Tibial nerve (tissue), 4 donors: ENCODE measurements at regions not wholly inside any gene's neighbourhood (a gene's known extent, or its start where the extent isn't known, plus 50 kb on each side); places are given as distances from the start of the nearest gene placed in this dataset.

Source experiments
- DNase-seq, 2 donors: peaks; one replicate each; pipeline ENCODE4 v3.0.0-alpha.2; 2019; ENCODE audit warnings: low spot score in 2 of 2
- H3K27ac ChIP-seq, 4 donors: fragments of 200-600 bp; sonication (generic) in 3 of 4; one replicate each; pipeline ENCODE4 v1.5.1; 2017 to 2019; ENCODE audit warnings: mild to moderate bottlenecking in 1 of 4
- H3K27me3 ChIP-seq, 2 donors: fragments of 200-600 bp; sonication (generic) in 1 of 2; one replicate each; pipeline versions ENCODE4 v1.5.1 to v1.6.0; 2017 to 2019
- H3K36me3 ChIP-seq, 3 donors: fragments of 200-600 bp; sonication (generic); one replicate each; pipeline ENCODE4 v1.5.1; 2018 to 2019
- H3K4me1 ChIP-seq, 4 donors: fragments of 200-600 bp; sonication (generic) in 3 of 4; one replicate each; pipeline ENCODE4 v1.5.1; 2017 to 2019
- H3K4me3 ChIP-seq, 4 donors: fragments of 200-600 bp; sonication (generic) in 3 of 4; one replicate each; pipeline ENCODE4 v1.5.1; 2017 to 2019; ENCODE audit warnings: mild to moderate bottlenecking in 1 of 4, moderate library complexity in 1 of 4
- H3K9me3 ChIP-seq, 4 donors: fragments of 200-600 bp; sonication (generic) in 3 of 4; one replicate each; pipeline ENCODE4 v1.5.1; 2017 to 2019
- CTCF ChIP-seq, 5 experiments: fragments of 200-600 bp in 3 of 5; fragments of 450-650 bp in 2 of 5; sonication (generic) in 3 of 5; IDR thresholded peaks; one replicate each; pipeline ENCODE4 v1.5.1; 2016 to 2019; ENCODE audit warnings: antibody characterized with exemption in 5 of 5, mild to moderate bottlenecking in 3 of 5, moderate library complexity in 2 of 5
- EP300 ChIP-seq, 2 donors: sonication (generic); formaldehyde crosslinking; IDR thresholded peaks; one replicate each; pipeline ENCODE4 v1.6.1; 2017; ENCODE audit warnings: antibody characterized with exemption in 2 of 2, mild to moderate bottlenecking in 1 of 2
- POLR2A ChIP-seq, 2 donors: fragments of 450-650 bp; IDR thresholded peaks; one replicate each; pipeline ENCODE4 v1.6.1; 2017; ENCODE audit warnings: antibody characterized with exemption in 2 of 2, mild to moderate bottlenecking in 2 of 2, moderate library complexity in 2 of 2
- WGBS, 2 donors: methylation state at CpG; one replicate each; pipeline ENCODE4 v1.1.5; 2018; 5-methylcytosine and 5-hydroxymethylcytosine counted together

- Histone ChIP-seq H3K9me3 (no peaks in the 10 kb centered on the region), H3K36me3 (no peaks in the 10 kb centered on the region), H3K4me3 (no peak overlapping the region), H3K27me3 (no peaks in the 10 kb centered on the region), H3K27ac (no peak overlapping the region), H3K4me1 (peaks cover 0 to 30% (median 6%) of the 10 kb centered on the region in 4 donors)
- no peak for DNase-seq
- TF ChIP-seq POLR2A (IDR thresholded peaks at IDR 0.05) (no peak), CTCF (IDR thresholded peaks at IDR 0.05) (no peak), EP300 (IDR thresholded peaks at IDR 0.05) (no peak)
- 0% methylated on average over 1 of the region's 1 CpG for WGBS, 2 donors
Measured at GRCh38 chr5:56513141-56513540, 280.0 kb upstream of the ANKRD55 start.

GRCh38 chr5:56512313-56512996 lies 279.3 kb upstream of the ANKRD55 start:
- no peaks in the 10 kb centered on the region for H3K9me3 ChIP-seq
- no peak for DNase-seq
- no peak overlapping the region for H3K27ac ChIP-seq
- TF ChIP-seq POLR2A (IDR thresholded peaks at IDR 0.05) (no peak), EP300 (IDR thresholded peaks at IDR 0.05) (peak in 1 of 2 donors; percentile 24)
- peaks cover 0 to 30% (median 6%) of the 10 kb centered on the region in 4 donors for H3K4me1 ChIP-seq
- no peaks in the 10 kb centered on the region for H3K36me3 ChIP-seq
- WGBS, 2 donors = 55 to 62% methylated on average over 6 of the region's 6 CpGs
- no peak overlapping the region for H3K4me3 ChIP-seq
- no peaks in the 10 kb centered on the region for H3K27me3 ChIP-seq

- Histone ChIP-seq H3K27me3 (no peaks in the 10 kb centered on the region), H3K9me3 (no peaks in the 10 kb centered on the region), H3K27ac (no peak overlapping the region), H3K4me3 (no peak overlapping the region), H3K4me1 (peaks cover 0 to 22% (median 2%) of the 10 kb centered on the region in 4 donors), H3K36me3 (no peaks in the 10 kb centered on the region)
- DNase-seq = no peak
- 93 to 98% methylated on average over 2 of the region's 2 CpGs for WGBS, 2 donors
- TF ChIP-seq CTCF (IDR thresholded peaks at IDR 0.05) = no peak
- no peak for TF ChIP-seq POLR2A (IDR thresholded peaks at IDR 0.05)
- TF ChIP-seq EP300 (IDR thresholded peaks at IDR 0.05) = no peak
Measured at GRCh38 chr5:56511326-56511841, 278.3 kb upstream of the ANKRD55 start.

- TF ChIP-seq POLR2A (IDR thresholded peaks at IDR 0.05) (no peak), EP300 (IDR thresholded peaks at IDR 0.05) (no peak), CTCF (IDR thresholded peaks at IDR 0.05) (no peak)
- Histone ChIP-seq H3K27ac (no peak overlapping the region), H3K27me3 (no peaks in the 10 kb centered on the region), H3K4me1 (peaks cover 0 to 21% (median 0%) of the 10 kb centered on the region in 4 donors), H3K9me3 (no peaks in the 10 kb centered on the region), H3K36me3 (no peaks in the 10 kb centered on the region), H3K4me3 (no peak overlapping the region)
- no peak for DNase-seq
- 84 to 93% methylated on average over 2 of the region's 2 CpGs for WGBS, 2 donors
Measured at GRCh38 chr5:56508249-56508648, 275.1 kb upstream of the ANKRD55 start.

- H3K27me3 ChIP-seq = no peaks in the 10 kb centered on the region
- no peak for TF ChIP-seq EP300 (IDR thresholded peaks at IDR 0.05)
- no peak for TF ChIP-seq CTCF (IDR thresholded peaks at IDR 0.05)
- TF ChIP-seq POLR2A (IDR thresholded peaks at IDR 0.05) = no peak
- 93 to 96% methylated on average over 2 of the region's 2 CpGs for WGBS, 2 donors
Measured at GRCh38 chr5:56507351-56507930, 274.3 kb upstream of the ANKRD55 start.

More at GRCh38 chr5:56507351-56507930, 274.3 kb upstream of the ANKRD55 start:
- H3K9me3 ChIP-seq = no peaks in the 10 kb centered on the region
- no peaks in the 10 kb centered on the region for H3K36me3 ChIP-seq
- no peak overlapping the region for H3K4me3 ChIP-seq
- H3K4me1 ChIP-seq = peaks cover 0 to 15% (median 0%) of the 10 kb centered on the region in 4 donors
- H3K27ac ChIP-seq = no peak overlapping the region
- DNase-seq = no peak
